ENCODE measurements at regions not wholly inside any gene's neighbourhood (a gene's known extent, or its start where the extent isn't known, plus 50 kb on each side); places are given as distances from the start of the nearest gene placed in this dataset.

GRCh38 chr22:27062910-27063309 lies 405.5 kb downstream of the MIAT start:
- Histone ChIP-seq H3K4me1 (ENCODE audit: low read depth) (no peaks in the 10 kb centered on the region), H3K9me3 (no peaks in the 10 kb centered on the region), H3K4me3 (no peak overlapping the region), H3K36me3 (ENCODE audit: low read depth) (no peaks in the 10 kb centered on the region)
- DNase-seq (no peak), ATAC-seq (no peak)
- TF ChIP-seq CTCF (IDR thresholded peaks at IDR 0.05) = no peak
- intact Hi-C loops (cut with DNase I, micrococcal nuclease) = no loop called here

- no peak for TF ChIP-seq CTCF (IDR thresholded peaks at IDR 0.05)
- DNase-seq (no peak), ATAC-seq (no peak)
- intact Hi-C loops (cut with DNase I, micrococcal nuclease) = no loop called here
- H3K4me1 ChIP-seq (ENCODE audit: low read depth) = no peaks in the 10 kb centered on the region
- no peaks in the 10 kb centered on the region for H3K36me3 ChIP-seq (ENCODE audit: low read depth)
- no peaks in the 10 kb centered on the region for H3K9me3 ChIP-seq
- H3K4me3 ChIP-seq = no peak overlapping the region
Measured at GRCh38 chr22:27063406-27063805, 406.0 kb downstream of the MIAT start.

- no peak for DNase-seq
- H3K4me3 ChIP-seq = no peak overlapping the region
- ATAC-seq = no peak
- no peaks in the 10 kb centered on the region for H3K36me3 ChIP-seq (ENCODE audit: low read depth)
- intact Hi-C loops (cut with DNase I, micrococcal nuclease) = no loop called here
- no peak for TF ChIP-seq CTCF (IDR thresholded peaks at IDR 0.05)
- H3K4me1 ChIP-seq (ENCODE audit: low read depth) = no peaks in the 10 kb centered on the region
- no peaks in the 10 kb centered on the region for H3K9me3 ChIP-seq
Measured at GRCh38 chr22:27063841-27064240, 406.5 kb downstream of the MIAT start.

DNA sequence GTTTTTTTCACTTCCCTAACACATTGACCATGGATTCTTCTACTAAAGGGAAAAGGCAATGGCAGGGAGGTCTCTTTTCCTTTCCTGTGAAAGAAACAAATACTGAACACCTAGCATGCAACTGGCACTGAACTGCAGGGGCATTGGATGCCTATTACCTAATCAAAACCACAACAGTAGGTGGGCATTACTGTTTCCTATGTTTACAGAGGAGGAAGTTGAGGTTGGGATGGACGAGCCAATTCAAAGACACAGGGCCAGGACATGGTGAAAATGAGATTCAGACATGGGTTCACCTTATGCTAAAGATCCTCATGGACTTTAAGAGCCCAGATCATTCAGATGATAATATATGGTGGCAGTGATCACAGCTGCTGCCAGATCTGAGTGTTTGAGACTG lies 407.0 kb downstream of the MIAT start:
- no peak for ATAC-seq
- Histone ChIP-seq H3K9me3 (no peaks in the 10 kb centered on the region), H3K36me3 (ENCODE audit: low read depth) (no peaks in the 10 kb centered on the region), H3K4me1 (ENCODE audit: low read depth) (no peaks in the 10 kb centered on the region), H3K4me3 (no peak overlapping the region)
- TF ChIP-seq CTCF (IDR thresholded peaks at IDR 0.05) = no peak
- DNase-seq = no peak
- intact Hi-C loops (cut with DNase I, micrococcal nuclease) = no loop called here

- no peak for TF ChIP-seq CTCF (IDR thresholded peaks at IDR 0.05)
- Histone ChIP-seq H3K4me3 (no peak overlapping the region), H3K9me3 (no peaks in the 10 kb centered on the region), H3K36me3 (ENCODE audit: low read depth) (no peaks in the 10 kb centered on the region), H3K4me1 (ENCODE audit: low read depth) (no peaks in the 10 kb centered on the region)
- intact Hi-C loops (cut with DNase I, micrococcal nuclease) = no loop called here
- ATAC-seq = no peak
- no peak for DNase-seq
Measured at GRCh38 chr22:27065279-27065678, 407.9 kb downstream of the MIAT start.

- no peaks in the 10 kb centered on the region for H3K36me3 ChIP-seq (ENCODE audit: low read depth)
- H3K9me3 ChIP-seq = no peaks in the 10 kb centered on the region
- ATAC-seq (no peak), DNase-seq (no peak)
- intact Hi-C loops (cut with DNase I, micrococcal nuclease) = no loop called here
- no peaks in the 10 kb centered on the region for H3K4me1 ChIP-seq (ENCODE audit: low read depth)
- TF ChIP-seq CTCF (IDR thresholded peaks at IDR 0.05) = no peak
- H3K4me3 ChIP-seq = no peak overlapping the region
Measured at GRCh38 chr22:27066856-27067255, 409.5 kb downstream of the MIAT start.
